HEK293 (cell line): ENCODE measurements at regions not wholly inside any gene's neighbourhood (a gene's known extent, or its start where the extent isn't known, plus 50 kb on each side); places are given as distances from the start of the nearest gene placed in this dataset.

ENCODE experiments used
- CTCF ChIA-PET: fragments of 350-600 bp; formaldehyde crosslinking; extraction: SDS; loops from one replicate; lab custom pipeline; 2021; ENCODE audit warnings: antibody characterized with exemption; lab: Yijun Ruan, JAX
- POLR2A ChIA-PET: fragments of 300-600 bp; formaldehyde crosslinking; extraction: SDS; loops from one replicate; lab custom pipeline; 2020; ENCODE audit warnings: antibody characterized with exemption, inconsistent platforms; lab: Yijun Ruan, JAX
- H3K27ac ChIP-seq: fragments of 200-500 bp; sonication (Bioruptor generic); 2 replicates; pipeline ENCODE4 v1.5.1; 2014; ENCODE audit warnings: low read depth, low read length, control low read depth, inconsistent platforms; ENCODE audit errors: extremely low read depth
- H3K36me3 ChIP-seq, 2 experiments: fragments of 200-500 bp in 1 of 2; sonication (Bioruptor generic) in 1 of 2; 1 replicate in 1 of 2; 2 replicates in 1 of 2; pipeline ENCODE4 v1.5.1; 2014 to 2017; ENCODE audit warnings: inconsistent platforms in 2 of 2, low read length in 2 of 2; ENCODE audit not compliant: control insufficient read depth in 2 of 2, insufficient read depth in 1 of 2
- H3K4me1 ChIP-seq: fragments of 200-500 bp; sonication (Bioruptor generic); 2 replicates; pipeline ENCODE4 v1.5.1; 2014; ENCODE audit warnings: mild to moderate bottlenecking, low read length, inconsistent platforms; ENCODE audit not compliant: control insufficient read depth, insufficient read depth
- H3K4me3 ChIP-seq: 2 replicates; pipeline ENCODE4 v1.5.1; 2011; ENCODE audit warnings: low read depth, mild to moderate bottlenecking, control low read depth, low read length, moderate library complexity
- H3K9me3 ChIP-seq: fragments of 200-500 bp; sonication (Bioruptor generic); 2 replicates; pipeline ENCODE4 v1.5.1; 2014; ENCODE audit warnings: low read depth, low read length, inconsistent platforms; ENCODE audit not compliant: control insufficient read depth, insufficient read depth
- HOXC10 ChIP-seq: sonication (generic); formaldehyde crosslinking; IDR thresholded peaks from 2 replicates; pipeline ENCODE4 v1.8.1; 2023; ENCODE audit warnings: mild to moderate bottlenecking, missing genetic modification reagents
- MYNN ChIP-seq: fragments of 450-650 bp; formaldehyde crosslinking; IDR thresholded peaks from 2 replicates; pipeline ENCODE4 v1.5.1; 2016; ENCODE audit warnings: missing biosample characterization, missing genetic modification characterization, borderline replicate concordance
- REPIN1 ChIP-seq: fragments of 450-650 bp; formaldehyde crosslinking; IDR thresholded peaks from 2 replicates; pipeline ENCODE4 v1.5.1; 2017; ENCODE audit warnings: missing biosample characterization, missing genetic modification characterization, low read depth
- YY2 ChIP-seq: fragments of 450-650 bp; formaldehyde crosslinking; IDR thresholded peaks from 2 replicates; pipeline ENCODE4 v1.5.1; 2016; ENCODE audit warnings: missing biosample characterization, missing genetic modification characterization
- ZBTB1 ChIP-seq: fragments of 450-650 bp; formaldehyde crosslinking; IDR thresholded peaks from 2 replicates; pipeline ENCODE4 v1.5.1; 2016; ENCODE audit warnings: missing biosample characterization, missing genetic modification characterization
- ZNF19 ChIP-seq: fragments of 450-650 bp; formaldehyde crosslinking; IDR thresholded peaks from 2 replicates; pipeline ENCODE4; 2016; ENCODE audit warnings: missing biosample characterization, missing genetic modification characterization, low read depth
- ZNF211 ChIP-seq: fragments of 450-650 bp; formaldehyde crosslinking; IDR thresholded peaks from 2 replicates; pipeline ENCODE4 v1.5.1; 2016; ENCODE audit warnings: low read depth, missing biosample characterization, missing genetic modification characterization
- ZNF214 ChIP-seq: fragments of 450-650 bp; formaldehyde crosslinking; IDR thresholded peaks from 2 replicates; pipeline ENCODE4 v1.5.1; 2017; ENCODE audit warnings: missing biosample characterization, mild to moderate bottlenecking, missing genetic modification characterization, borderline replicate concordance
- ZNF23 ChIP-seq: fragments of 450-650 bp; formaldehyde crosslinking; IDR thresholded peaks from 2 replicates; pipeline ENCODE4 v1.5.1; 2016; ENCODE audit warnings: missing biosample characterization, missing genetic modification characterization, borderline replicate concordance
- ZNF324 ChIP-seq: fragments of 450-650 bp; formaldehyde crosslinking; IDR thresholded peaks from 2 replicates; pipeline ENCODE4 v1.5.1; 2016; ENCODE audit warnings: missing biosample characterization, missing genetic modification characterization
- ZNF335 ChIP-seq: fragments of 450-650 bp; formaldehyde crosslinking; conservative IDR thresholded peaks from 2 replicates; pipeline ENCODE4 v1.5.1; 2016; ENCODE audit warnings: missing biosample characterization, missing genetic modification characterization
- ZNF501 ChIP-seq: fragments of 450-650 bp; formaldehyde crosslinking; IDR thresholded peaks from 2 replicates; pipeline ENCODE4 v1.5.1; 2016; ENCODE audit warnings: missing biosample characterization, missing genetic modification characterization
- ZNF510 ChIP-seq: fragments of 450-650 bp; formaldehyde crosslinking; IDR thresholded peaks from 2 replicates; pipeline ENCODE4 v1.5.1; 2018; ENCODE audit warnings: mild to moderate bottlenecking, missing genetic modification characterization, missing biosample characterization; ENCODE audit not compliant: insufficient replicate concordance
- ZNF521 ChIP-seq: fragments of 450-650 bp; formaldehyde crosslinking; IDR thresholded peaks from 2 replicates; pipeline ENCODE4 v1.5.1; 2017; ENCODE audit warnings: missing biosample characterization, mild to moderate bottlenecking, missing genetic modification characterization
- ZNF529 ChIP-seq: fragments of 450-650 bp; formaldehyde crosslinking; IDR thresholded peaks from 2 replicates; pipeline ENCODE4 v1.5.1; 2017; ENCODE audit warnings: missing genetic modification characterization, missing biosample characterization; ENCODE audit not compliant: insufficient replicate concordance
- ZNF558 ChIP-seq: fragments of 450-650 bp; formaldehyde crosslinking; IDR thresholded peaks from 2 replicates; pipeline ENCODE4 v1.5.1; 2016; ENCODE audit warnings: missing biosample characterization, missing genetic modification characterization
- ZNF629 ChIP-seq: fragments of 450-650 bp; formaldehyde crosslinking; IDR thresholded peaks from 2 replicates; pipeline ENCODE4 v1.5.1; 2017; ENCODE audit warnings: missing biosample characterization, missing genetic modification characterization
- TF ChIP-seq, protein P1 (sequence below): fragments of 450-650 bp; formaldehyde crosslinking; IDR thresholded peaks from 2 replicates; pipeline ENCODE4 v1.5.1; 2016; ENCODE audit warnings: missing biosample characterization, missing genetic modification characterization
- TF ChIP-seq, protein P2 (sequence below): IDR thresholded peaks from 2 replicates; pipeline ENCODE4 v1.6.1; 2011; ENCODE audit warnings: mild to moderate bottlenecking, low read depth, low read length, borderline replicate concordance
- TF ChIP-seq, protein P3 (sequence below): fragments of 450-650 bp; formaldehyde crosslinking; IDR thresholded peaks from 2 replicates; pipeline ENCODE4 v1.5.1; 2017; ENCODE audit warnings: missing biosample characterization, missing genetic modification characterization
- TF ChIP-seq, protein P4 (sequence below): fragments of 450-650 bp; formaldehyde crosslinking; IDR thresholded peaks from 2 replicates; pipeline ENCODE4 v1.5.1; 2017; ENCODE audit warnings: missing biosample characterization, missing genetic modification characterization

DNA sequence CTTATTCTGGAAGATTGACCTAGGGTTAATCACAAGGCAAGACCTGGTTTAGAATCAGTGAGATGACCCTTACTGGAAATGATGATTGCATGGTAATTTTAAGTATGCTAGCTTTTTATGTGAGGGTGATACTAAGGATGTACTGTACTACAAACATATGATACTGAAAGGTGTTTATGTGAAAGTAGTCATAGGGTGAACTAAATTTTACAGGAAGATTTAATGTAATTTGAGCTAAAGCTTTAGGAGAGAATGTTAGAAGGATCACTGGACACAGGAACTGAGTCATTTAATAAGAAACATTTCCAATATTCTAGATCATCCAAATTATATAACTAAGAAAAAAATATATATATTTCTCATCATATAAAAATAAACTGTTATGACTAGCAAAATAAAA, 197.2 kb downstream of the COX7C start:
- ChIA-PET CTCF (no interaction called here), POLR2A (no interaction called here)
- TF ChIP-seq, protein P1, sequence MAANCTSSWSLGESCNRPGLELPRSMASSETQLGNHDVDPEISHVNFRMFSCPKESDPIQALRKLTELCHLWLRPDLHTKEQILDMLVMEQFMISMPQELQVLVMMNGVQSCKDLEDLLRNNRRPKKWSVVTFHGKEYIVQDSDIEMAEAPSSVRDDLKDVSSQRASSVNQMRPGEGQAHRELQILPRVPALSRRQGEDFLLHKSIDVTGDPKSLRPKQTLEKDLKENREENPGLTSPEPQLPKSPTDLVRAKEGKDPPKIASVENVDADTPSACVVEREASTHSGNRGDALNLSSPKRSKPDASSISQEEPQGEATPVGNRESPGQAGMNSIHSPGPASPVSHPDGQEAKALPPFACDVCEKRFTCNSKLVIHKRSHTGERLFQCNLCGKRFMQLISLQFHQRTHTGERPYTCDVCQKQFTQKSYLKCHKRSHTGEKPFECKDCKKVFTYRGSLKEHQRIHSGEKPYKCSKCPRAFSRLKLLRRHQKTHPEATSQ: no peak
- TF ChIP-seq ZNF501 (tag by site-specific recombination) (no peak), REPIN1 (tag by site-specific recombination) (no peak), ZNF19 (tag by site-specific recombination) (no peak), HOXC10 (CRISPR knock-in tag) (no peak), YY2 (tag by site-specific recombination) (no peak), ZNF558 (no peak)
- TF ChIP-seq, protein P2, sequence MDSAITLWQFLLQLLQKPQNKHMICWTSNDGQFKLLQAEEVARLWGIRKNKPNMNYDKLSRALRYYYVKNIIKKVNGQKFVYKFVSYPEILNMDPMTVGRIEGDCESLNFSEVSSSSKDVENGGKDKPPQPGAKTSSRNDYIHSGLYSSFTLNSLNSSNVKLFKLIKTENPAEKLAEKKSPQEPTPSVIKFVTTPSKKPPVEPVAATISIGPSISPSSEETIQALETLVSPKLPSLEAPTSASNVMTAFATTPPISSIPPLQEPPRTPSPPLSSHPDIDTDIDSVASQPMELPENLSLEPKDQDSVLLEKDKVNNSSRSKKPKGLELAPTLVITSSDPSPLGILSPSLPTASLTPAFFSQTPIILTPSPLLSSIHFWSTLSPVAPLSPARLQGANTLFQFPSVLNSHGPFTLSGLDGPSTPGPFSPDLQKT: no peak
- TF ChIP-seq, protein P3, sequence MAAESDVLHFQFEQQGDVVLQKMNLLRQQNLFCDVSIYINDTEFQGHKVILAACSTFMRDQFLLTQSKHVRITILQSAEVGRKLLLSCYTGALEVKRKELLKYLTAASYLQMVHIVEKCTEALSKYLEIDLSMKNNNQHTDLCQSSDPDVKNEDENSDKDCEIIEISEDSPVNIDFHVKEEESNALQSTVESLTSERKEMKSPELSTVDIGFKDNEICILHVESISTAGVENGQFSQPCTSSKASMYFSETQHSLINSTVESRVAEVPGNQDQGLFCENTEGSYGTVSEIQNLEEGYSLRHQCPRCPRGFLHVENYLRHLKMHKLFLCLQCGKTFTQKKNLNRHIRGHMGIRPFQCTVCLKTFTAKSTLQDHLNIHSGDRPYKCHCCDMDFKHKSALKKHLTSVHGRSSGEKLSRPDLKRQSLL (tag by site-specific recombination): no peak
- Histone ChIP-seq H3K4me3 (no peak overlapping the region), H3K9me3 (no peaks in the 10 kb centered on the region), H3K27ac (no peak overlapping the region), H3K4me1 (no peaks in the 10 kb centered on the region), H3K36me3 (no peaks in the 10 kb centered on the region)

DNA sequence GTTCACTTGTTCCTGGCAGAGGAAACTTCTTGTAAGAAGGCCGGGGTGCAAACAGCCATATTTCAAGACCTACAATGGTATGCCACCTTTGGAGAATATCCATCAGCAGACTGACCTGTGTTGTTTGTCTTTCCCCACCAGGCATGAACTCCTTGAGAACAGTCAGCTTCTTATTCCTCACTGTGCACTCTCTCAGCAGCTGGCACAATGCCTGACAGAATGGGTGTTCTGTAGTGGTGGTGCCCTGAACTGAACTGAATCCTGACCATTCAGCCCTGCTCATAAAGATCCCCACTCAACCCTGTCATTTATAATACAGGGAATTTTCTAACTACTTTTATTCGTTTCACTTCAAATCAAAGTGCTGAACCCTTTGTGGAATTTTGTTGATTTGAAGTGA, 206.9 kb downstream of the COX7C start:
- CTCF ChIA-PET: no interaction called here
- POLR2A ChIA-PET: no interaction called here
- Histone ChIP-seq H3K4me1 (no peaks in the 10 kb centered on the region), H3K4me3 (no peak overlapping the region), H3K36me3 (no peaks in the 10 kb centered on the region), H3K27ac (no peak overlapping the region), H3K9me3 (no peaks in the 10 kb centered on the region)
- TF ChIP-seq ZNF510: no peak
- TF ChIP-seq ZNF521: no peak
- TF ChIP-seq MYNN (tag by site-specific recombination): no peak
- no peak for TF ChIP-seq ZNF214 (tag by site-specific recombination)
- no peak for TF ChIP-seq ZNF211 (tag by site-specific recombination)
- TF ChIP-seq ZNF629: no peak
- TF ChIP-seq, protein P1: no peak
- TF ChIP-seq ZNF324 (tag by site-specific recombination): no peak
- TF ChIP-seq ZBTB1 (tag by site-specific recombination): no peak
- no peak for TF ChIP-seq ZNF529
- no peak for TF ChIP-seq ZNF23 (tag by site-specific recombination)
- TF ChIP-seq, protein P4, sequence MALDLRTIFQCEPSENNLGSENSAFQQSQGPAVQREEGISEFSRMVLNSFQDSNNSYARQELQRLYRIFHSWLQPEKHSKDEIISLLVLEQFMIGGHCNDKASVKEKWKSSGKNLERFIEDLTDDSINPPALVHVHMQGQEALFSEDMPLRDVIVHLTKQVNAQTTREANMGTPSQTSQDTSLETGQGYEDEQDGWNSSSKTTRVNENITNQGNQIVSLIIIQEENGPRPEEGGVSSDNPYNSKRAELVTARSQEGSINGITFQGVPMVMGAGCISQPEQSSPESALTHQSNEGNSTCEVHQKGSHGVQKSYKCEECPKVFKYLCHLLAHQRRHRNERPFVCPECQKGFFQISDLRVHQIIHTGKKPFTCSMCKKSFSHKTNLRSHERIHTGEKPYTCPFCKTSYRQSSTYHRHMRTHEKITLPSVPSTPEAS: no peak
- no peak for TF ChIP-seq ZNF335
